Stimulated activated CD8-positive, alpha-beta memory T cell treated with anti-CD3 and anti-CD28 coated beads, Interleukin-7, amount 100 ng/mL, for 48 hours (primary cell): ENCODE measurements at regions not wholly inside any gene's neighbourhood (a gene's known extent, or its start where the extent isn't known, plus 50 kb on each side); places are given as distances from the start of the nearest gene placed in this dataset.
"Not testable (repeated sequence)": the region's sequence is repeated elsewhere in the genome, so short reads cannot be mapped to it uniquely, and the experiment has no call there.

Experiments
- DNase-seq, 2 donors: peaks; one replicate each; pipeline ENCODE4 v3.0.0-alpha.2; 2020; ENCODE audit warnings: low read depth in 1 of 2; ENCODE audit errors: extremely low read depth in 1 of 2

DNA sequence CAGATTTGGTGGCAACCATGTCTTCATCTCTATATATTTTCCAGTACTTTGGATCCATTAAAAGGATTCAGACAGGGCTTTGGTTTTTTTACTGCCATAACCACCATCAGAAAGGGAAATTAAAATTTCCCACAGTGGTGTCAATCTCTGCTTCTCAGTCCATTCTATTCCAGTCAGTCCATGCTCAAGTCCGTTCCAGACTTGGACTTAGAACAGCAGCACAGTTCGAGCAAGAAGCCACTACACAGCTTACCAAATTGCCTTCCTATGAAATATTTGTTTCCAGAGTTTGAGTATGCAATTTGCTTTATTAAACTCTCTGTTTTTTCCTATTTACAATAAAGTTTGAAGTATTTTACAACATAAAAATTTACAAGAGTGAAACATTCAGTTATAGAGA, 306.5 kb upstream of the GULP1 start:
- DNase-seq, result no peak

DNA sequence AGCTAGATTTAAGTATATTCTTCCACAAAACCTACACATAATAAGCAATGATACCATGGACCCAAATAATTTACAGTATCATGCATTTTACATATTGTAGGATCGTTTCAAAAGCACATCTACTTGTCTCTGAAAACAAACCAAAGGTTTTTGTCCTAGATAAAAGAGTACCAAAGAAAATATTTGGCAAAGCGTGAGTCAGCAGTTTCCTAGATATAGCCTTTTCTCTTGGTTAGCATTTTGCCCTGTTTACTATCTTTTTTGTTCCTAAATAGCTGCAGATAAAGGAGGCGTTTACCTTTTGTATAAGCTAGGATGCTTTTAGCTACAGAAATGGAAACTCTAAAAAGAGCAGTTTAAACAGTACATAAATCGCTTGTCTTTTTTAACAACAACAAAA, 305.8 kb upstream of the GULP1 start:
- DNase-seq, result no peak

DNA sequence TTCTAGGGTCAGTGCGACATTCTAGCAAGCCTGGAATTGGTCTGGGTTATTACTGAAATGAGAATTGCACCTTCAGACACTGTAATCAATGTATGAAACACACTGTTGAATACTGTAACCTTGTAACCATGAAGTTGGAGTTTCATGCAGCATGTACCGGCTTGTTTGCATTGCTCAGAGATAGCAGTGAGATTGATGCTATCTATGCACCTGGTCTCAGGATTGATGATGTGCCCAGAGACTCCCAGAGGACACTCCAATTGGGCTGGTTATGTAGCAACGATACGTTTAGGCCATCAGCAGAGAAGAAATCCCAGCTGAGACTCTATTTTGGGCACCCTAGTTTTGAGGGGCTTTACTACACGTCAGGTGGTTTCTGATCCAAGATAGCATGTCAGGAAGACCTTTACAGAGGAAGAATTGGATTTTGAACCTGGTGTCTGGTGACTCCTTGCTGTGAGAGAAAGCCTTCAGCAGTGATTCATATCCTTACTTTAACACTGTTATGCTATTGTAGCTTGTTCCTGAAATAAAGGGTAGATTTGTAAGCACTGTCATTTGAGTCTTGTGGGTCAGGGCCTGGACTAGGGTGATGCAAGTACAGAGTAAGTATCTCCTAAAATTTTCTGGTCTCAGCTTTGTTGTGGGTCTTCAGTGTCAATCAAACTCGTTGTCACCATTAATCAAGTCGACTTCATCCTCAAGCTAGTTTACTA, 305.1 kb upstream of the GULP1 start:
- DNase-seq, result no peak

DNA sequence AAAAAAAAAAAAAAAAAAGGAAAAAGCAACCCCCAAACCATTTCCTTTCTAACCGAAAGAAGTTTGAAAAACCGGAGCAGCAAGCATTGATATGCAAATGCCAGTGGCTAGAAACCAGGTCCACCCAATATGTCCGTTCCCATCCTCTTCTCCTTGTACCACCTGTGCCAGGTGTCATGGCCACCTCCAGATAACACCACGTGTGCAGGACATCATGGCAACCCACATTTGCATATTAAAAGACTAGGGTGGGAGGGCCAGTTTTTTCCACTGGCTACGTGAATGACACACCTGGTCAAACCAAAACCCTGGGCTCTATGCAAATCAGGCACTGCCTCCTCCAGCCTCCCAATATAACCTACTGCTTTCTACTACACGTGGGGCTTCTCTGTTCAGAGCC, 303.3 kb upstream of the GULP1 start:
- no peak for DNase-seq

DNA sequence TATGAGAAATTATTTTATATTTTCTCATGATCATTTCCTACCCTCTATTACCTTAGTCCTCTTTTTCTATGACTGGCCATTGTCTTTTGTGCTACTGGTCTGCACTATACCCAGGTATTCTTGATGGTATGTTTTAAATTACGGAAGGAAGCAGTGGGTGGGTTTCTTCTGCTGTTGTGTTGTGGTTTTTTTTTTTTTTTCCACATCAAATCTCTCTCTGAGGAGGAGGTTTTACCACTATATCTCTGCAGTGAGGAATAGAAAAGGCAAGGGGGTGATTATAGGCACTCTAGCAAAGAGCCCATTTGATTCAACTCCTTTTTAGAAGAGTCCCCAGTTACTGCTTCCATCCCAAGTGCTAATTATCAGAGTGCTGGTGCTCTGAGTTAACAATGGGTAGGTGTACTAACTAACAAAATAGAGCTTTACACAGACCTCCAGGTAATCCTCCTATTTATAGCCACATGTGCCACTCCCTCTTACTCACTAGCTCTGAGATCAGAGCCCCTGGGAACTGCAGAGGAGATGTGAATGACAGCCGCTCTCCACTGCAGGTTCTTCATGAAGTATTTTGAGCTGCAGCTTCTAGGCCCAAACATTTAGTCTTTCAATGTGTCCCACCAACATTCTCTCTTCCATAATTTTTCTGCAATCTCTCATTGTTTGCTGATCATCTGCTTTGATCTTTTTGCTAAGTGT, 301.6 kb upstream of the GULP1 start:
- DNase-seq, result no peak

DNA sequence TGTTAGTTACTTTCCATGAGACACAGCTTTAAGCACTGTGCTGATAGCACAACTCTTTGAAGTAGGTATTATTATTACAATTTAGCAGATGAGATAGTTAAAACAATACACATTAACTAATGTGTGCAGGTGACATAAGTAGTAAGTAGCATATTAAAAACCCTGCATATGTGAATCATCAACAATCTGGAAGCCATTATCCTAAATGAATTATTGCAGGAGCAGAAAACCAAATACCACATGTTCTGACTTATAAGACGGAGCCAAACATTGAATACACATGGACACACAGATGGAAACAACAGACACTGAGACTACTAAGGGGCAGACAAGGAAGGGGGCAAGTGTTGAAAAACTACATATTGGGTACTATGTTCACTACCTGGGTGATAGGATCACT, 300.3 kb upstream of the GULP1 start:
- DNase-seq, result no peak

DNA sequence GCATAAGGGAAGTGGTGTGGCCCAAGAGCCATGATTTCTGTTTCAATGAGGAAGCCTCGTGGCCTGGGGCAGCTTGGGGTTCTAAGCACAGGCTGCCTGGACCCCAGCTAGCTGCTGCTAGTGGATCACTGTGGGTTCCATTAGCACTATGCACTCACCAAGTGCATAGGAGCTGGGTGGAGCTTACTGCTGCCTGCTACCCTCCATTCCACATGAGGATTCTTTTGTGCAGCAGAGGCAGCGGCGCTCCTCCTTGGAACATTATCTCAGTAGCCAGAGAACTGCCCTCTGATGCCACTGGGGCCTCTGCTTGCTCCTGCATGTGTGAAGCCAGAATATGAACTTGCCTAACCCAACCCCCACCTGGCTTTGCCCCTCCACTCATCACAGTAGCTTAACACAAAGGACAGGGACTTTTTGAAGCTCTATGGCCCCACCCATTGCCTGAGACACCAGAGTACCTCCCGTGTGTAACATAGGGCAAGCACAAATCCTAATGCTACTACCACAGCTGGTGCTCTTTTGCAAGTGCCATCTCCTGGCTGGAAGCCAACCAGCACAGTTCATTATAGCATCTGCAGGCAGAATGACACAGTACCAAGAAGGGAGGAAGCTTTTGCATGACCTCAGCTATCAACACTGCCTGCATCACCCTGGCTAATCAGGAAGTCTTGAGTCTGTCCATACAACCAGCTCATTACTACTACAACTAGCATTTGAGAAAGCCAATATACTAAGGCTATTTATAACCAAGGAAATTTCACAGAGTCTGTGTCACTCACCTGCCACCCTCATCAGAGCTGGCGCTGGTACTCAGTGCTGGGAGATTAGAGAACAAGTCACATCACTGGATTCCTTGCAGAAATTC, 297.0 kb upstream of the GULP1 start:
- no peak for DNase-seq

DNA sequence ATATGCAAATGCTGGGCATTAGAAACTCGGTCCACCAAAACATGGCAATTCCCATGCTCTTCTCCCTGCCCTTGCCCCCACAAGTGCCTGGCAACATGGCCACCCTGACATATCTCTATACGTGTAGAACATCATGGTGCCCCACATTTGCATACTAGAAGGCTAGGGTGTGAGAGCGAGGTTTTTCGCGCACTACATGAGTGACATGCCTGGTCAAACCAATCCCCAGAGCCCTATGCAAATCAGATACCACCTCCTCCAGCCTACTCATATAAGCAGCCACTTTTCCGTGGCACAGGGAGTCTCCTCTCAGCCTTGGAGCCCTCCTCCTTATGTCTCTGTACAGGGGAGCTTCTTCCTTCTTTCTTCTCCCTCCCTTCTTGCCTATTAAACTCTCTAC, 296.1 kb upstream of the GULP1 start:
- DNase-seq, result no peak

DNA sequence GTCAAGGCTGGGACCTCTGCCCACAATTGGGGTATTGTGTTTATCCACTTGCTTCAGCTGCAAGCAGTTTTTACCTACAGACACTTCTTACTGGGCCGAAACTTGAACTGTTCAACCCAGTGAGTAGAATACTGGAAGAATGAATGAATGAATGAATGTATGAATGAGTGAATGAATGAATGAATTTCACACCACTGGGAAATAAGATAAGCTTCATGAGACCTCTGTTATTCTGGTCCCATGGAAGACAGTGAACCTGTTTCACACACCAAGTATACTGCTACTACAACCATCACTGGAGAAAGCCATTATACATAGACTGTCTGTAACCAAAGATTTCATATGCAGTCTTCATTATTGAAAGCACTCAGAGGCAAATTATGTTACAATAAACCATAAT, 295.0 kb upstream of the GULP1 start:
- DNase-seq, result no peak

DNA sequence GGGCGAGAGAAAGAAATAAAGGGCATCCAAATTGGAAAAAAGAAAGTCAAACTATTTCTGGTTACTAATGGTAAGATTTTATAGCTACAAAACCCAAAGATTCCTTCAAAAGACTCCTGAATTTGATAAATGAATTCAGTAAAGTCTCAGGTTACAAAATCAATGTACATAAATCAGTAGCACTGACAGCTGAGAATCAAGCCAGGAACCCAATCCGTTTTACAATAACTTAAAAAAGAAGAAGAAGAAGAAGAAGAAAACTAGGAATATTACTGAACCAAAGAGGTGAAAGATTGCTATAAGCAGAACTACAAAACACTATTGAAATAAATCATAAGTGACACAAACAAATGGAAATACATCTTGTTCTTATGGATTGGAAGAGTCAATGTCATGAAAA, 291.5 kb upstream of the GULP1 start:
- DNase-seq, result no peak

DNA sequence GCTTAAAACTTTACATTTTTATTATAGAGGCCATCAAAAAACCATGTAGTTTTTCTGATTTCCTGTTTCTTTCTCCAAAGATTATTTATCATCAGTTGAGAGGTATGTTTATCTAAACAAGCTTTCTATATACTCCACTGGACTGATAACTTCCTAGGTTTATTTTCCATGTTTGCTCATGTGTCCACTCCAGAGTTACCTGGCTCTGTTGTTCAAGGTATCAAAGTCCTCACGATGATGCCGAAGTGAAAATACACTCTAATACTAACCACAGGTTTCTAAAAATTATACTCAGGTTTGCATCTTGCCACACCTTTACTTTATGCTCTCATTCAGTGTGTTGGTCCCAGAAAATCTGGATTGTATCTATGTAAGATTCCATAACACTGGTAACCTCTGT, 287.9 kb upstream of the GULP1 start:
- DNase-seq, result no peak

DNA sequence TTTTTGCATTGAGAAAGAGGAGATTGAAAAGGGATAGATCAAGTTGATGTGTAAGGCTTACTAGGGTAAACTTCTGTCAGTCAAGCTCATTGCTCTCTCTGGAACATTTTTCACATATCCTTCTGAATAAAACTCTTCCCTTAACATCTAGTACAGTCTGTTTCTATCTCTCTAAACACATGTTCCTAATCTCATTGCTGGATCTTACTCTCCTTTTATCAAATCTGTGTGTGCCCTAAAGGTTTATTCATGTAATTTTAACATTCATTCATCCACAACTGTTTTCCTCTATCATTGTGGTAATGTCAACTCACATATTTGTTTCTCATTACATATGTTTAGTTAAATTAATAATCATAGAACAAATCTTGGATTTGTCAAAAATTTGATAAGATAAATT, 277.9 kb upstream of the GULP1 start:
- no peak for DNase-seq

DNA sequence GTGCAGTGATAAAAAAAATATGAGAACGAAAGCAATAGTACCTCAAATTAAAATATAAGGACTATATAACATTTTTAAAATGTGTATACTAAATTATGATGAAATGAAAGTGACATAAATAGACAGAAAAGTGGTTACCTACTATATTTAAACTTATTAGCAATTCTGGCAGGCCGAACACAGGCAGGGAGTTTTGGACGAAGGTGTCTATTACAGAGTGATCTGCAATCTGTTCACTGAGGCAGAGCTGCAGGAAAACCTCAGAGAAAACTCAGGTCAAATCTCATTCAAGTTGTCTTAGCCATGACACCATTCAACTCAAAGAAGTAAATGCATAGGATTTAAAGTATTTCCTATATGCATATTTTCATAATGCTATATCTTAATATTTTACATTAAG, 274.8 kb upstream of the GULP1 start:
- no peak for DNase-seq

DNA sequence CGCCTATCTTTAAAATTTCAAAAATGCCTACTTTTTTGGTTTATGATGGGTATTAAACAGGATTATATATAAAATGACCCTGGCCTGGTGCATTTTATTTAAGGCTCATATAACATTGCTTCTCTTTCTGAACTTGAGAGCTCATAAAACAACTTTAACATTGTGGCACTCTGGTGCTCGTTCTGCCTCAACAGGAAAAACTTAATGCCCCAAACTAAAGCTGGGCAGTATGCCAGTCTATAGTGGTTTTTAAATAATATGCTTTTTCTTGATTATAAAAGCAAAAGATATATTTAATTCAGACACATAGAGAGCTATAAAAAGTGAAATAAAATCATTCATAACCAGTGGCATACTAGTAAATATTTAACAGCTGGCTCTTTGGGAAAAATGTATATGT, 269.3 kb upstream of the GULP1 start:
- no peak for DNase-seq

DNA sequence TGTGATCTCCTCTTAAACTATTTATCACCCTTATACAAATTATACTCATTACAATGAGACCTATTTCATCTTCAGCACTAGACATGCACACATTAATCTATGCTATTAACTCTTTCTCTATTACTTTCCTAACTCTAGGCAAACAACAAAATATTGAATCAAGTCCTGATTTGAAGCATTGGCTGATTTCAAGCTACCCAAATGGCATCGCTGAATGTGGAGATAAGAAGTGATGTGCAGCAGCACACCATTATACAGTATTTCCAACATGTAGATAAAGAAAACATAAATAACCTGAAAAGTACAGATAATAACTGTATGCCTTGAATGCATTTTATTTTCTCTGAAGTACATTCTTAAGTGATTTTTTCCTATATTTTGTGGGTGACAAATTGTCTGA, 268.6 kb upstream of the GULP1 start:
- no peak for DNase-seq

DNA sequence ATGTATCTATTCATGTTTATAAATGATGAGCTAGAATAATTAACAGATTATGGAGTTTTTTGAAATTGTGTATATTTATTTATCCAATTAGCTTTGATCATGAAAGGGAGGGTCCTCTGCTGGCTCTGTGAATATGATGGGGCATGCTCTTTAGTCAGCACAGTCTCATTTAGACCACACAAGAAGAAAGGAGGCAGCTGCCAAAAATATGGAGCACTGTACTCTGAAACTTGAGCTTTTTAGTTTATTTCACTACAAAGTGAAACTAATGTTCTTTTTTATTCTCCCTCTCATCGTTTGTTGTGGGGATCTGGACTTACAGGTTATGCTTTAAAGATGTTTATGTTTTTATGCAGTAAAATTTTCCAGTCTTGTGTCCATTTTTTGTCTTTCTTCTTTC, 266.9 kb upstream of the GULP1 start:
- DNase-seq, result no peak

DNA sequence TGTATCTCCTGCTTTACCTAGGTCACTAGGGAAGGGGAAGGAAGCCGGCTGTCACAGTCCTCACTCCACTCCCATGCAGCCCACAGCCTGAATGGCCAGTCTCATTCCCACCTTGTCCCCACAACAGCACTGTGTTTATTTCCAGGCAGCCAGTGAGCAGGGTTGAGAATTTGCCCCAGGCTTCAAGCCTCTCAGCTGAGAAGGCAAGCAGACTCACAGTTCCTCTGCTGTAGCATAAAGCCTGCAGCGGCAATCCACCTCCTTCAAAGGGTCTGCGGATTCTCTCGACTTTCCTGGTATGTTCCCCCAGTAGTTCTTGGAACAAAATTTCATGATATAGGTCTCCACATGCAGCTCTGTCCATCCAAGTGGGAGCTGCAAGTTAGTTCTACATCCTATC, 262.9 kb upstream of the GULP1 start:
- DNase-seq, result no peak

DNA sequence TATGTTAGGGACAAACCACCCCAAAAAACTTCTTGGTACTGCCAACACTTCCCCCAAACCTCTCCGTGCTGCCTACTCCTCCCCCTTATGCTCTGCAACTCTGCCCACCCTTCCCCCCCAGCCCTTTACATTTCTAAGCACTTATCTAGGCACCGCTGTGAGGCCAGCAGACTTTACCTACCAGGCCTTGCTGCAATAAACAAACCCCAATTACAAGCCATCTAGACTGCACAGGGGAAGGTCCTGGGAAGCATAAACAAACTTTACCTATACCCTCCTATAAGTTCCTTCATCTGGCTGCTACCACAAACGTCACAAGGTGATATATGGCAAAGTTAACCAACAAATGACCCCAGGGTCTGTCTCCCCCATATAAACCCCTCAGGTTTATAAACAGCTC, 259.4 kb upstream of the GULP1 start:
- no peak for DNase-seq

DNA sequence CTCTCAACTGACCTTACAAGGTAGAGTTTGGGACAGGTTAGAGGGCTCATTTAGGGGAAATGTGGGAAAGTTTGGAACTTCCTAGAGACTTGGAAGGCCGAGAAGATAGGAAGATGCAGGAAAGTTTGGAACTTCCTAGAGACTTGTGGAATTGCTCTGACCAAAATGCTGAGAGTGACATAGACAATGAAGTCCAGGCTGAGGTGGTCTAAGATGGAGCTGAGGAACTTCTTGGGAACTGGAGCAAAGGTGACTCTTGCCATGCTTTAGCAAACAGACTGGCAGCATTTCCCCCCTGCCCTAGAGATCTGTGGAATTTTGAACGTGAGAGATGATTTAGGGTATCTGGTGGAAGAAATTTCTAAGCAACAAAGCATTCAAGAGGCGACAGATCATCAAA, 258.9 kb upstream of the GULP1 start:
- no peak for DNase-seq

DNA sequence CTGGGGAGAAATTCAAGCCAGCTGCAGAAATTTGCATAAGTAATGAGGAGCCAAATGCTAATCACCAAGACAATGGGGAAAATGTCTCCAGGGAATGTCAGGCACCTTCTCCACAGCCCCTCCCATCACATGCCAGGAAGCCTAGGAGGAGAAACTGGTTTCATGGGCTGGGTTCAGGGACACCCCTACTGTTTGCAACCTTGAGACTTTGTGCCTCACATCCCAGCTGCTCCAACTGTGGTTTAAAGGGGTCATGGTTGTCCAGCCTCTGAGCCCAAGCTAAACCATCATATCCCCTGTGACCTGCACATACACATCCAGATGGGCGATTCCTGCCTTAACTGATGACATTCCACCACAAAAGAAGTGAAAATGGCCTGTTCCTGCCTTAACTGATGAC, 258.4 kb upstream of the GULP1 start:
- not testable (repeated sequence) for DNase-seq

DNA sequence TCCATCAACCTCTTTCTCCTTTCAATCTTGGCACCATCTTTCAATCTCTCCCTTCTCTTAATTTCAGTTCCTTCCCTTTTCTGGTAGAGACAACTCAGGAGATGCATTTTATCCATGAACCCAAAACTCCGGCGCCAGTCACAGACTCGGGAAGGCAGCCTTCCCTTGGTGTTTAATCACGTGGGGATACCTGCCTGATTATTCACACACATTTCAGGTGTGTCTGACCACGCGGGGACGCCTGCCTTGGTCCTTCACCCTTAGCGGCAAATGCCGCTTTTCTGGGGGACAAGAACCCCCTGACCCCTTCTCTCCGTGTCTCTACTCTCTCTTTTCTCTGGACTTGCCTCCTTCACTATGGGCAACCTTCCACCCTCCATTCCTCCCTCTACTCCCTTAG, 257.6 kb upstream of the GULP1 start:
- DNase-seq, result not testable (repeated sequence)

DNA sequence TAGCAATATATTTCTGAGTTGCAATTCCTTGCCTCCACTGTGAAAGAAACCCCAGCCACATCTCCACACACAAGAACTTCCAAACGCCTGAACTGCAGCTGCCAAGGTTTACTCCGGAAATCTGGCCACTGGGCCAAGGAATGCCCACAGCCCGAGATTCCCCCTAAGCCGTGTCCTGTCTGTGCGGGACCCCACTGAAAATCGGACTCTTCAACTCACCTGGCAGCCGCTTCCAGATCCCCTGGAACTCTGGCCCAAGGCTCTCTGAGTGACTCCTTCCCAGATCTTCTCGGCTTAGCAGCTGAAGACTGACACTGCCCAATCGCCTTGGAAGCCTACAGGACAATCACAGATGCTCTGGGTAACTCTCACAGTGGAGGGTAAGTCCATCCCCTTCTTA, 256.3 kb upstream of the GULP1 start:
- DNase-seq, result not testable (repeated sequence)
